ENCODE measurements at regions not wholly inside any gene's neighbourhood (a gene's known extent, or its start where the extent isn't known, plus 50 kb on each side); places are given as distances from the start of the nearest gene placed in this dataset.

GRCh38 chr18:46352520-46353250 lies 248.5 kb downstream of the HAUS1 start:
- no peak for DNase-seq

- DNase-seq = no peak
Measured at GRCh38 chr18:46353460-46353859, 249.3 kb downstream of the HAUS1 start.

- DNase-seq = no peak
Measured at GRCh38 chr18:46356278-46357033, 252.3 kb downstream of the HAUS1 start.

- no peak for DNase-seq
Measured at GRCh38 chr18:46360102-46360699, 256.0 kb downstream of the HAUS1 start.

- no peak for DNase-seq
Measured at GRCh38 chr18:46360866-46361265, 256.7 kb downstream of the HAUS1 start.

GRCh38 chr18:46362533-46362932 lies 258.3 kb downstream of the HAUS1 start:
- no peak for DNase-seq

- DNase-seq = no peak
Measured at GRCh38 chr18:46364048-46364447, 259.9 kb downstream of the HAUS1 start.

- DNase-seq = no peak
Measured at GRCh38 chr18:46366201-46366600, 262.0 kb downstream of the HAUS1 start.

- no peak for DNase-seq
Measured at GRCh38 chr18:46366751-46367376, 262.7 kb downstream of the HAUS1 start.

GRCh38 chr18:46369323-46369722 lies 265.1 kb downstream of the HAUS1 start:
- DNase-seq = no peak

- no peak for DNase-seq
Measured at GRCh38 chr18:46370898-46371297, 266.7 kb downstream of the HAUS1 start.

GRCh38 chr18:46372670-46373069 lies 268.5 kb downstream of the HAUS1 start:
- no peak for DNase-seq

GRCh38 chr18:46373131-46373530 lies 268.9 kb downstream of the HAUS1 start:
- DNase-seq = no peak

- no peak for DNase-seq
Measured at GRCh38 chr18:46373791-46374190, 269.6 kb downstream of the HAUS1 start.

- DNase-seq = no peak
Measured at GRCh38 chr18:46374850-46375249, 270.7 kb downstream of the HAUS1 start.

- DNase-seq = no peak
Measured at GRCh38 chr18:46377557-46377956, 273.4 kb downstream of the HAUS1 start.

- no peak for DNase-seq
Measured at GRCh38 chr18:46378126-46378863, 274.1 kb downstream of the HAUS1 start.

- no peak for DNase-seq
Measured at GRCh38 chr18:46378864-46379207, 274.7 kb downstream of the HAUS1 start.

- DNase-seq = no peak
Measured at GRCh38 chr18:46379323-46379950, 275.3 kb downstream of the HAUS1 start.

- DNase-seq = no peak
Measured at GRCh38 chr18:46385124-46385523, 271.9 kb downstream of the LOXHD1 start.

- no peak for DNase-seq
Measured at GRCh38 chr18:46386788-46387187, 270.2 kb downstream of the LOXHD1 start.

- no peak for DNase-seq
Measured at GRCh38 chr18:46387441-46388131, 269.4 kb downstream of the LOXHD1 start.

Measured in stimulated activated CD4-positive, alpha-beta T cell treated with anti-CD3 and anti-CD28 coated beads, Interleukin-4, amount 100 ng/mL, for 24 hours (primary cell).